GM21367 (cell line): ENCODE measurements at regions not wholly inside any gene's neighbourhood (a gene's known extent, or its start where the extent isn't known, plus 50 kb on each side); places are given as distances from the start of the nearest gene placed in this dataset.
"Not testable (repeated sequence)": the region's sequence is repeated elsewhere in the genome, so short reads cannot be mapped to it uniquely, and the experiment has no call there.

Experiments used
- ATAC-seq: cut with Tn5 transposase; IDR thresholded peaks from one replicate; pipeline ENCODE4 v1.9.1; 2021; ENCODE audit not compliant: unreplicated experiment

GRCh38 chr9:7626571-7627029 lies 173.0 kb downstream of the DMAC1 start:
- ATAC-seq, result not testable (repeated sequence)

- ATAC-seq, result no peak
These were observed 177.1 kb downstream of the DMAC1 start for GRCh38 chr9:7622481-7622880.

GRCh38 chr9:7615344-7615743 lies 184.2 kb downstream of the DMAC1 start:
- ATAC-seq, result no peak

- no peak for ATAC-seq
These were observed 185.6 kb downstream of the DMAC1 start for GRCh38 chr9:7613931-7614330.

GRCh38 chr9:7608261-7608660 lies 191.3 kb downstream of the DMAC1 start:
- no peak for ATAC-seq

- ATAC-seq, result no peak
These were observed 192.2 kb downstream of the DMAC1 start for GRCh38 chr9:7607421-7607820.

- no peak for ATAC-seq
These were observed 193.0 kb downstream of the DMAC1 start for GRCh38 chr9:7606591-7606990.

GRCh38 chr9:7601739-7602138 lies 197.8 kb downstream of the DMAC1 start:
- ATAC-seq, result no peak

GRCh38 chr9:7597716-7598115 lies 201.9 kb downstream of the DMAC1 start:
- ATAC-seq, result no peak

GRCh38 chr9:7592321-7593316 lies 207.0 kb downstream of the DMAC1 start:
- no peak for ATAC-seq

GRCh38 chr9:7591501-7591900 lies 208.1 kb downstream of the DMAC1 start:
- ATAC-seq, result no peak

- ATAC-seq, result no peak
These were observed 219.0 kb downstream of the DMAC1 start for GRCh38 chr9:7580568-7580967.

GRCh38 chr9:7579351-7579750 lies 220.2 kb downstream of the DMAC1 start:
- ATAC-seq, result no peak

- ATAC-seq, result no peak
These were observed 220.6 kb downstream of the DMAC1 start for GRCh38 chr9:7578951-7579350.

- ATAC-seq, result peak; percentile 93
These were observed 229.4 kb downstream of the DMAC1 start for GRCh38 chr9:7570107-7570720.

GRCh38 chr9:7567687-7568086 lies 231.9 kb downstream of the DMAC1 start:
- no peak for ATAC-seq

GRCh38 chr9:7561527-7562080 lies 238.0 kb downstream of the DMAC1 start:
- no peak for ATAC-seq

- ATAC-seq, result no peak
These were observed 238.8 kb downstream of the DMAC1 start for GRCh38 chr9:7560669-7561305.

- ATAC-seq, result no peak
These were observed 244.9 kb downstream of the DMAC1 start for GRCh38 chr9:7554699-7555098.

- not testable (repeated sequence) for ATAC-seq
These were observed 246.9 kb downstream of the DMAC1 start for GRCh38 chr9:7552706-7553105.

GRCh38 chr9:7549249-7549648 lies 250.3 kb downstream of the DMAC1 start:
- ATAC-seq, result no peak
